Left kidney (tissue), 1 donor: ENCODE measurements at regions not wholly inside any gene's neighbourhood (a gene's known extent, or its start where the extent isn't known, plus 50 kb on each side); places are given as distances from the start of the nearest gene placed in this dataset.

Source experiments
- DNase-seq: peaks from one replicate; pipeline ENCODE4 v3.0.0-alpha.2; 2013

DNA sequence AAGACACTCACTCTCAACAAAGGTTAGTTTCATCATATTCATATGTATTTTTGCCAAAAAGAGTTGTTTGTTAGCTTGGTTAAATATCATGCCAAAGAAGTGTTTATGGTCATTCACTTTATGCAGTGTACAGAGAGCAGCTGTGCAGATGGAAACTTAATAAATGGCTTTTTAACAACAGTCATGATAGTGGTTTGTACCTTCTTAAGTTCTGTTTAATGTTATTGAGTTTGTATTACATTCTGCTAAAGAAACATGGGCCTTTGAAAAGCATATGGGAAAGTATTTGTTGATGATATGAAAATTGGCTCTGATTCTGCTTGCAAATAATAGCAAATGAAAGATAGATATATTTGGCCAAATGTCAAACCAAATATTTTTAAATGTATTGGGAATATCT lies 607.3 kb downstream of the NCAM2 start:
- DNase-seq = no peak

DNA sequence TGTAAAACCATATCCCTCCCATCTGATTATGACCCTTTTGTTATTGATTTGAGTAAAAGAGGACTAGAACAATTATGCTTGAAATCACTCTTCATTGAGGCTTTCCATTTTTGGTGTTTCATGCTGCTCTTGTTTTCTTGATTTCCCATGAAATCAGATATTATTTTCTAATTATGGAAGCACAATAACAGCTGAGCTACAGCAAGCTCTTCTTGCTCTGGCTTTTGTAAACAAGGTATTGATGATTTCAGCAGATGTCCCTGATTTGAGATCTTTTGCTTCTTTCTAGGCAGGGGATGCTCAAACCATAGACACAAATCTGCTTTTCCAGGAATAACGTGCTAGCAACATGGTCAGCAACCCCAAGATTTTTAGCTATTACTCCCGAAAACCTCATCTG lies 607.8 kb downstream of the NCAM2 start:
- no peak for DNase-seq

DNA sequence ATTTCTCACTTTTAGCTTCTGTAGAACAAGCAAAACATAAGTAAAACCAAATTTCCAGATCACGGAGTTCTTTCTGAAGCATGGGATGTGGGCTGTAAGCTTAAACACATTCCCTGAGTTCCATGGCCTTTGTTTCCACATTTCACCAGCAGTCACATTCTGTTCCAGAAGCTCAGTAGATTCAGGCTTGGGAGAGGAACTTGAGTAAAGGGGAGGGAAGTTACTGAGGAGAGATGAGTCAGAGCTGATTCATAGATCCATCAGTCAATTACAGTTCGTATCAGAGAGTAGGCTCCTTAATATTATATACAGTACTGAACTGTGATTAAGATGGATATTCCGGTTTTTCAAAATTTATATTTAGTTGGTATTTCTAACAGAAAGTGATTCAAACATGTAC lies 614.3 kb downstream of the NCAM2 start:
- no peak for DNase-seq

DNA sequence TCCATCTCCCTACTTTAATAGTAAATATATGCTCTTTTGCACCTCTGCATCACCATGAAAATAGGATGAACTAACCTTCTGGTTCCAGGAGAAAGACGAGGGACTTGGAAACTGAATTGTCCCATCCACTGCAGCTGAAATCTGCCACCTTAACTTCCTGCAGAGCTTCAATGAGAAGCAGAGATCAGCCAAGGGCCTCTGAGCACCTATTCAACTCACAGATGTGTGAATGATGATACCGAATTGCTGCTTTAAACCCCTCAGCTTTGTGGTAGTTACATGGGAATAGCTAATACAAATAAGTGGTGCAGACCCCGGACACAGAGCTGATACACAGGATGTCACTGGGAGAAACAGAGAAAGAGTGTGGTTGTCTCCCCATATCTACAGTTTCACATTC lies 616.8 kb downstream of the NCAM2 start:
- no peak for DNase-seq

DNA sequence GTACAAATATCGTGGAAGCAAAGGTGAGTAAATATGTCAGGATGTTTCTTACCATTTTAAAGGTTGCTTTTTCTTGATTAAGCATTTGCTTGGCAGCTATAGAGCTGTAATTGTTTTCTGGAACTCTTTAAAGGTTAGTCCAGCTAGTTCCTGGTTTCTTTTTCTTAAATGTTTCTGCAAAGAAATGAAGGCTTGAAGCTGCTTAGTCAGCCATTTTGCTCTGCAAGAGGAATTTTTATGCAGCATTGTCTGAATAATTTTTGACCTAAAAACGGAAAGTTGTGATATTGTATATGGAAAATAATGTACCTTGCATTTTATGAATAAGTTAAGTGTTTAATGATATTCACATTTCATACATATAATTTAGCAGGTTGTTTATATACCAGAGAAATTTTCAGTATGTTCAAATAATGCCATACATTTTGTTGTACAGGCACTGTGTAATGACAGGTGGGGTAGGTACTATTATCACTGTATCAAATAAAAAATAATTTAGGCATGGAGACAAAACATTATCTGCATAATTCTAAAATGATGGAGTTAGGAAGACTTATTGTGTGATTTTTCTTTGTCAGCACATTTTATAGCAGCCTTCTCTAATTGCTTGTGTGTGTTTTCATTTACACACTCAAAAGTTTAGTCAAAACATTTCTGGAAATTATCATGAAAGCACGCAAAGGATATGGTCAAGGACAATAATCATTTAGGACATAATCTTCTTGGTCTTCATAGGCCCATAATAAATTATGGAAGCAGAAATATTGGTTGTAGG lies 624.4 kb downstream of the NCAM2 start:
- DNase-seq = no peak

DNA sequence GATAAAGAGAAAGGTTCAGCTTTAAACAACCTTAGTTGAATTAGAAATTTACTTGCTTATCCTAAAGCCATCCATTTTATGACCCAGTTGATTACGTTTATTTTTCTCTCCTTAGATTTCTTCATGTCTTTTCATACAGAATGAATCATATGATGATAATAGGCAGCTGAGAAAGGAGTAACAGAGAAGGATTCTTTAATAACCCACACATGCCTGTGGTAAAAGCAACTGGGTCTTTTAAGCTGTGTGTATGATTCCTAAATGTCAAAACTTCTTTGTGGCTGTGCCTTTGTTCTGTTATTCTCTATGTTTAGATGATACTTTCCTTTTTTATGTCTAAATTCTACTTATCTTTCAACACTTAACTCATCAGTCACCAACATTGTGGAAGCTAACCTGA lies 626.5 kb downstream of the NCAM2 start:
- DNase-seq = no peak

DNA sequence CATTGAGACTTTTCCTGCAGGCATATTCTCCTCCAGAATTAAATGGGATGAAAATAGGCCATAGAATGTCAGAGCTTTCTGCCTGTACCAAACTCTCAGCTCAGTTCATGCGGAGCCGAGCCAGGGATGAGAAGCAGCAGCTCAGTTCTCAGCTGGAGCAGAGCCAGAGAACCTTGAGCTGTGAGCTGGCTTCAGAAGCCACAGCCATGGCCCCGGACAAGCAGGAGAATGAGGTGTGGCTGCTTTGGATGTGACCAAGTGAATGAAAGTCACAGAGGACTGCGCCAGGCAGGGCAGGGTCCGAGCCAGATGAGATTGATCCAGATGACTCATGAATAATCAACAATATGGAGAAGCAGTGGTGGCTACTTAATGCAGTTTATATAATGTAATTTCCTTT lies 633.8 kb downstream of the NCAM2 start:
- no peak for DNase-seq

DNA sequence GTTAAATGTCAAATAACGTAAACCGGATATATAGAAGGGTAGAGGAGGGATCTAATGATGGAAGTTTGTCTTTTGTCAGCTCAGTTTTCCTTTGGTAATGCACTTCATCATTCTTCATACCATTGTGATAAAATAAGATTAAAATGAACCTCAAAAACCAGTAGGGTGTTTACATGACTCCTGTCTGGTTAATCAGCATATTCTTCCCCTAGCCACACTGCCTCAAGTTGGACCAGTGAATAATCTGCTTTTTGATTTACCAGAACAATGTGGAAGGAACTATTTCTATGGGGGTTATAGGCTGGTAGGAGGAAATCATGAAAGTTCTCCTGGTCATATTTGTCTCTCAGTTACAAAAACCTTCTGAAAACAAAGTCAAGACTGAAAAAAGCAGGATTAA lies 634.7 kb downstream of the NCAM2 start:
- no peak for DNase-seq

DNA sequence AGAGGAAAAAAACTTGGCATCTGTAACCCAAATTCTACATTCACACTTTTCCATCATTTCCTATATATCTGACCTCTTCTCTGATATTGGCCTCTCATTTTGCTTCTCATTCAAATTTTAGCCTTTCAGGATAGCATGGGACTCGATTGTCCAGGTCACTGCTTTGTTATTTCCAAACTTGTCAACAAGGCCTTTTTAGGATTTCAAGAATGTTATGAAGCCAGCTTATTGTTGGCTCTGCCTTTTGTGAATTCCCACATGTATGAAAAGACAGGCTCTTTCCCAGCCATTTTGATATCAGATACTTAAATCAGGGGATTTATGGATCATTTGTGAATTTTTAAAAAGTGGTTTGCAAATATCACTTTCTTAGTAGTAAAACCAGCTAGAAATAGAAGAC lies 663.5 kb downstream of the NCAM2 start:
- no peak for DNase-seq

DNA sequence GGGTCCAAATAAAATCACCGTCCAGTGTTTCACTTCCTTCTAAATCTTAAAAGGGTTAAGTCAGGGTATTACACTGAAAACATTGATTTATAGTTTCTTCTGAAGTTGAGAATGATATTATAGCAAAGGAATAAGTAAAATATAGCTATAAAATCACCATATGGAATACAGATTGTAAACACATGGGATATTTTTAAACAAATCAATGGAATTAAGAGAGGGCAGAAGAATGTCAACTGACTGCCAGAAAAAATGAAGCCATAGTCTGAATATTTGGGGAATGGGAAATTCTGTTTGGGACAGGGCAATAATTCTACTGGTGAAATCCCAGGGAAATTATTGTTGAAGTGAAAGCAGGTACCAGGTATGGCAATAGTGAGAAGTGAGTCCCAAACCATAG lies 664.6 kb downstream of the NCAM2 start:
- no peak for DNase-seq

DNA sequence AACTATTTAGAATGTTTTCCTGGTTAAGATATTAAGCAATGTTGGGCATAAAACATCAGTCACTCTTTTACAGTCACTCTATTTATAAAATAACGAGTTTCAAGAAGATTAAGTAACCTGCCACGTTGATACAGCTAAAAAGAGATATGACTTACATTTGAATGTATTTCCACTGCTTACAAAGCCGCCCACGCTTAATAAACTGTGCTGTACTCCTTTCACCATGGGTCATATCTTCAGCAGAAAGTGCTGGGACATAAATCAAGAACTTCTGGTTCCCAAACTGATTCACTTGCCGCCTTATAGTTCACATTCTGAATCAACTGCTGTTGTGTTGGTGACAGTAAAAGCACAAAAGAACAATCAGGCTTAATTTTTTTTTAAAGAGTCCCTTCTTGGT lies 666.7 kb downstream of the NCAM2 start:
- DNase-seq = peak; percentile 3

DNA sequence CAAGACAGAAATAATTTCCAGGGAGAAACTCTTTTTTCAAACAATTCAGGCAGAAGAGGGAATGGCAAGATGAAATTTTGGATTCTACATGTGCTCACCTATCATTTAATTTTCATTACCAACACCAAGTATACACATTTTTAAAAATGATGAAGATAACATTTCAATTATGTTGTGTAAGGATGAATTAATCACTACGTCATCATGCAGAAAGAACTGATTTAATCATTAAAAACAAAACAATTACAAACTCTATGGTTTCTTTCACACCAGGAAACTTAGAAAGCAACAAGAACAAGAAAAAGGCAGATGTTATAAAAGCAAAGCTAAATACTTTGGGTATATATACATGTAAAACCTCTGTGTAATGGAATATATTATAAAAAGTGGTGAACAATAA lies 668.5 kb downstream of the NCAM2 start:
- no peak for DNase-seq

DNA sequence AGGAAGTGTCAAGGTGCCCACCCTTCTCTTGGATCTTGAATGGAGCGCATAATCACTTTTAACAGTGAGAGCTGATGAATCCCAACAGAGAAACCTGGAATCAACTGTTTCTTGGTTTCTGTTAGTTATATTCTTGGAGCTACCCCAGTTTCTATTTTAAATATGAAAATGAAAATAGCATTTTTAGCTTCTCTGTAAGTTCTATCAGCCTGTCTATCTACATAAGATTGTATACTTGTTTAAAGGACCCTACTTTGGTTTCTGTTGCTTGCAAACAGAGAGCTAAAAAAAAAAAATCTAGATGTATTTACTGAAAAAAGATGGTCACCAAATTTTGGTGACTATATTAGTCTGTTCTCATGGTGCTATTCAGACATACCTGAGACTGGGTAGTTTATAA lies 670.0 kb downstream of the NCAM2 start:
- DNase-seq = no peak

DNA sequence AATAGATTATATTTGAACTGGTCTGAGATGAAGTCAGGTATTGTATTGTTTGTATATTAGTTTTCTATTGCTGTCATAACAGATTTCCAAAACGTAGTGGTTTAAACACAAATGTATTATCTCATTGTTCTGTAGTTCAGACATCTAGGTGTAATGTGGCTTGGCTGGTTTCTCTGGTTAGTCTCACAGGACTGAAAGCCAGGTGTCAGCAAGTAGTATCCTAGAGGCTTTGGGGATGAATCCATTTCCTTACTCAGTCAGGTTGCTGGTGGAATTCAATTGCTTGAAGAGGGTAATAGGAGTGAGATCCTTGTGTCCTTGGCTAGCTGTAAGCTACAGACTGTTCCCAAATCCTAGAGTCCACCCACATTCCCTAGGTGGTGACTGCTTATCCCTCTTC lies 675.8 kb downstream of the NCAM2 start:
- no peak for DNase-seq

DNA sequence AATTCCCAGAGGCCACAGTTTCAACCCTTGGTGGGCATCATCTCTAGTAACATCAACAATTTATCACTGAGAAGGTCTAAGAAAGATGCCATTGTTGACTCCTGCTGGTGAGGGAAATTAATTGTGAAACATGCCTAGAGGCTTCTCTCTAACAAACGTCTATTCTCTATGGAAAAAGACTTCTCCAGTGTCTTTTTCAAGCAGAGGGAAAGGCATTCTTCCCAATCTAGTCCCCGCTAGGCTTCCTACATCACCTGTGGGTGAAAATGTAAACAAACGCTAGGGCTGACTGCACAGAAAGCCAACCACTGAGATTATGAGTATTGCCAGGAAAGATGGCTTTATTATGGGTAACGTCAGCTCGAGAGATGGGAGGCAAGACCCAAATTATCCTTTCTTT lies 677.4 kb downstream of the NCAM2 start:
- DNase-seq = no peak

DNA sequence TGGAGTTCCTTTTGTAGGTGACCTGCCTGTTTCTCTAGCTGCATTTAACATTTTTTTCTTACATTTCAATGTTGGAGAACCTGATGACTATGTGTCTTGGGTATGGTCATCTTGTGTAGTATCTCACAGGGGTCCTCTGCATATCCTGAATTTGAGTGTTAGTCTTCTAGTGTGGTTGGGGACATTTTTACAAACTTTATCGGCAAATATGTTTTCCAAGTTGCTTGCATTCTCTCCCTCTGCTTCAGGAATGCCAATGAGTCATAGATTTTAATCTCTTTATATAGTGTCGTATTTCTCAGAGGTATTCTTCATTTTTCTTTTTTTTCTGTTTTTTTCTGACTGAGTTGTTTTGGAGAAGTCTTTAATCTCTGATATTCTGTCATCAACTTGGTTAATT lies 684.0 kb downstream of the NCAM2 start:
- DNase-seq = no peak

DNA sequence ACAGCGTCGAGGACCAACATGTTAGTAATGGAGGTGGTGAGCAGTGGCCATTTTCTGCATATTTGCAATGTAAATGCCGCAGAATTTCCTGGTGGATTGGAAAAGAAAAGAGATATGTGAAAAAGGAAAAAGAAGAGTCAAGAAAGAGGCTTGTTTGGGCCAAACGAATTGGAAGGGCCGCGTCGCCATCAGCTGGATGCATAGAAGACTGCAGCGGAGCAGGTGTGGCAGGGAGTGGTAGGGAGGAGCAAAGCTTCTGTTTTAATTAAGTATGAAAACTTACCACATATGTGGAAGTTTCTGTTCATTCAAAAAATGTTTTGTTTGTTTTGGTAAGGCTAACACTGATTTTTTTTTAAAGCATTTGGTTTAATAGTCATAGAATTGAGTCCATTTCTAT lies 690.7 kb downstream of the NCAM2 start:
- DNase-seq = no peak

DNA sequence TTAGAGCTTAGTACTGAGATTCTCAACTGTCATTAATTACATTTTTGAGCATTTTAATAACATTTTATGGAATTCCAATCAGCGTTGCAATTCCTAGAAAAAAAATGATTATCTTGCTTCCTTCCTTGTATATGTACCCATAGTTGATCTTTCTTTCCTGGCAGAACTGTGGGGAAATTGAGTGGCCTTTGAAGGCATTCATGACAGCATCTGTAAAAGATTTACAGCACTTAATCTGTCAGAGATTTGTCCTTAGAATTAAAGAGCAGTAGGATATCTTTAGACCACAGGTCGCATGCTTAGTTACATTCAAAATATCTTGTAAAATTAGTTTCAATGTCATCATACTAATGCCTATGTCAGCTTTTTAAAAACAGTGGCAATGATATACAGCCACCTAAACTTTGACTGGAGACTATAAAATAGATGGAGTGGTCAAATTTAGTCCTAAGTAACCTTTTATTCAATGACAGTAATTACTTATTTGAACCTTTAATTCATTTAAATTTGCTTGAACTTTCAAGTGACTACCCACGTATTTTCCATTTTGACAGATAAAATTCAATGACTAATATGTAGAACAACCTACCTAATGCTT lies 692.0 kb downstream of the NCAM2 start:
- no peak for DNase-seq

DNA sequence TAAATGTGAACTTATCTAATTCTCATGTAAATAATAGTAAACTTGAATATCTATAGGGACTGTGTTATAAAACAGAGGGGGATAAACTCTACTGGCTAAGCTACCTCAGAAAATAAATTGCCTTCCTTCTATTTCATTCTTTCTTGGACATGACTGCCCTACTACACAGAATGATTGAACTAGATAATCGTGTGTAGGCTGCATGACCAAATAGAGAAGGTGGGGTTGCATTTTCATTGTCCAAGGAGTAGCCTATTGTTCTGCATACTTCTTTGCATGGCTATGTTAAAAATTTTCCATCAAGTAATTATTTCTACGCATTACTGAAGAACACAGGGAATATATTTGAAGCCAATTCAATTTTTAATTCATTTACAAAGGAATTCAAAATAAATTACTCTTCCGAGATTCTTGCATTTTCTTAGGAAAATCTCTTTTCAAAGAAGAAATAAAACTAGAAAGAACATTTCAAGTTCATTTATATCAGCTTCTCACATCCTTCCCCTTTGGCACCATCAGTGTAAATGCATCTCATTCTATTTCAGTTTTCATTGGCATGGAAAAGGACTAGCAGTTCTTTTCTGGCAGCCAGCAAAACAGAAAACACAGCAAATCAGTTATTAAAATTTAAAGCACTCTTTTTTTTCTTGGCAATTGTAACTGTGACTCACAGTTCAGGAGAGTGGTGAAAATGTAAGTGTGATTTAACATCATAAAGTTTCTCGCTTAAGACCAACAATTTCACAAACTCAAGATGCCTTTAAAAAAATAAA lies 714.7 kb downstream of the NCAM2 start:
- DNase-seq = no peak

DNA sequence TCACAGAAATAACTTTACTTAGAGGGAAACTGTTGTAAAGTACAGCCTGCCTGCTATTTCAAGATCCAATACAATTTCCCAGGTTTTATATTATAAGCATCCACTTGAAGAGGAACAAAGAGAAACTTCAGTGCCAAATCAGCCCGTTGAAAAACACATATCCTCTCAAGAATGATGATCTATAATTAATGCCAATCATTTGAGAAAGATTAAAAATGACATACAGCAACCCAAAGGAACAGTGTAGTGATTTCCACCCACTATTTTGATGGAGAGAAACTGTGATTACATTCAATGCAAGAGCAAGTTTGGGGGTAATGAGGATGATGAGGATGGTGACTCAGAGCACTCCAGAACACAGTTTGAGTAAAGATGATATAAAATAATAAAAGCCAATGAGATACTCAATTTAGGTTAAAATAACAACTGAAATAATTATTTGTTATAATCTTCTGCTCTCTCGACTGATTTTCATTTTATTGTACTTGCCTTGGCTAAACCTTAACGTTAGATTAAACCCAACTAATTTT lies 715.5 kb downstream of the NCAM2 start:
- no peak for DNase-seq

DNA sequence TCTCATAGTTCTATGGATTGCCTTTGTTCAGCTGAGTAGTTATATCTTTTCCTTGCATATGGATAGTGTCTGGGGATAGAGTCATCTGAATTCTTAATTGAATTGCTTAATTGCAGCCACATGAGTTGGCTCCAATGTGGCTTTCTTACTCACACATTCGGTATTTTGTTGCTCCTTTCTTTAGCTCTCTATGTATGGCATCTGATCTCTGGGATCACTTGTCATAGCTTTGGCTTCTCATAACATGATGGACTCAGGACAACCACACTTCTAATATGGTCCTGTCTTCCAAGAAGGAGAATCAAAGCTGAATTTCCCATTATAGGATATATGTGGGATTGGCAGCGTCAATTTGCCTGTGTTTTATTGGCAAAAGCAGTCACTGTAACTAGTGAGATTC lies 716.2 kb downstream of the NCAM2 start:
- DNase-seq = no peak

DNA sequence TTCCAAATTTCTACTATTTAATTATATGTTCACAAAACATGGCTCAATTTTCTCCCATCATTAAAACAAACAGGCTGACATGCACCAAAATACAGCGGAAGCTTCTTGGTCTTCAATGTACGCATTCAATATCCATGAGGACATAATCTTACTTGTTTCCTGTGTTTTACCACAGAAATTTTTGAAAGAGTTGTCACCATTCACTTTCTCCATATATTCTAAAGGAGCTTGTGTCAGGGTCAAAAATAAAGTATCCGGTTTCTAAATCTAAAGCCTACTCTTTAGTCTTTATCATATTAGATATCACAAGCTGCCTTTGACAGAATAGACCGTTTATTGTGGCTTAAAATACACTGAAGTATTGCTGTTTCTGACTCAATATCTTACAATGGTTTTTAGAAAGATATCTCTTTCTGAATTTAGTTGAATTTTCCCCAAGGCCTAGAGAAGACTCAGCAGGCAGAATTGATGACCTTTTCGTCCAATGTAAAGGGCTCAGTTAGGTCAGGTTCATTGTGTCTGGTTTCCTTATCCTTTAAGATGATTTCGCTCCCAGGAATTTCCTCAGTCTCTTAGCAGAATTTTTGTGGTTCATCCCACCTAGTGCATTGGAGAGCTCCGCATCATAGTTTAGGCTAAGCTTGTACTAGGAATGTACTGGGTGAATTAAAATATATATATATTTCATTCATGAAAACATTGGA lies 717.2 kb downstream of the NCAM2 start:
- no peak for DNase-seq

DNA sequence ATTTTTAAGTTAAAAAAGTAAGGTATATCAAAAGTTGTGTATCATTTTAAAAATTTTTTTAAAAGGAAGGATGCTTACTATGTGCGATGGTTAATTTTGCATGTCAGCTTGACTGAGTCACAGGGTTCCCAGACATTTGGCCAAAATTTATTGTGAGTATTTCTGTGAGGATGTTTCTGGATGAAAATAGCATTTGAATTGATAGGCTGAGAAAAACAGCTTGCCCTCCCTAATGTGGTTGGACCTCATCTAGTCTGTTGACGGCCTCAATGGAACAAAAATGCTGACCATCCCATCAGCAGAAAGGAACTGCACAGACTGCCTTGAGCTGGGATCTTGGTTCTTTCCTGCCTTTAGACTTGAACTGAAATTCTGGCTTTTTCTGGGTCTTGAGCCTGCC lies 724.5 kb downstream of the NCAM2 start:
- no peak for DNase-seq
